Small intestine (tissue), 7 donors: ENCODE measurements at regions not wholly inside any gene's neighbourhood (a gene's known extent, or its start where the extent isn't known, plus 50 kb on each side); places are given as distances from the start of the nearest gene placed in this dataset.

Experiments used
- DNase-seq, 2 donors: peaks; one replicate each; pipeline versions ENCODE4 v3.0.0 to v3.0.0-alpha.2; 2013
- FAIRE-seq: peaks from 2 replicates; lab custom pipeline; 2012; peaks lifted over from hg19 to GRCh38; lab: Jason Lieb, UNC
- H3K27ac ChIP-seq, 3 donors: one replicate each; pipeline ENCODE4 v1.5.1; 2013; ENCODE audit warnings: low read length in 2 of 3, mild to moderate bottlenecking in 2 of 3, control low read depth in 1 of 3, inconsistent platforms in 1 of 3, low read depth in 1 of 3, moderate library complexity in 1 of 3
- H3K27me3 ChIP-seq, 3 donors: one replicate each; pipeline ENCODE4 v1.6.1; 2013; ENCODE audit warnings: low read length in 3 of 3, inconsistent platforms in 1 of 3; ENCODE audit not compliant: control insufficient read depth in 3 of 3, insufficient read depth in 3 of 3
- H3K36me3 ChIP-seq, 3 donors: one replicate each; pipeline ENCODE4 v1.6.1; 2013; ENCODE audit warnings: low read length in 3 of 3, inconsistent platforms in 1 of 3, low read depth in 1 of 3, mild to moderate bottlenecking in 1 of 3, moderate library complexity in 1 of 3; ENCODE audit not compliant: control insufficient read depth in 3 of 3, insufficient read depth in 2 of 3
- H3K4me1 ChIP-seq, 3 donors: one replicate each; pipeline ENCODE4 v1.6.1; 2013; ENCODE audit warnings: low read length in 2 of 3, inconsistent platforms in 1 of 3, low read depth in 1 of 3, mild to moderate bottlenecking in 1 of 3, moderate library complexity in 1 of 3; ENCODE audit not compliant: control insufficient read depth in 3 of 3, insufficient read depth in 2 of 3
- H3K4me3 ChIP-seq, 3 donors: one replicate each; pipeline ENCODE4 v1.5.1; 2013; ENCODE audit warnings: low read length in 3 of 3, control low read depth in 1 of 3, inconsistent platforms in 1 of 3, low read depth in 1 of 3, mild to moderate bottlenecking in 1 of 3, moderate library complexity in 1 of 3
- H3K9me3 ChIP-seq, 2 donors: one replicate each; pipeline ENCODE4 v1.6.1; 2013; ENCODE audit warnings: low read depth in 1 of 2, low read length in 1 of 2; ENCODE audit not compliant: control insufficient read depth in 2 of 2, insufficient read depth in 1 of 2
- WGBS, 3 donors: extraction: QIAGEN DNeasy Blood & Tissue Kit; methylation state at CpG; one replicate each; pipeline ENCODE4 v1.1.7; 2013; 5-methylcytosine and 5-hydroxymethylcytosine counted together
- donor health status: healthy with polysubstance abuse.
- donor health status: control.
- donor health status: control.
- donor health status: Bipolar disorder and iron deficiency.
- donor health status: healthy.

- no peak for DNase-seq
- 83 to 91% (median 85%) methylated on average over 5 of the region's 5 CpGs for WGBS, 3 donors
Measured at GRCh38 chr4:85265234-85265633, 209.7 kb upstream of the ARHGAP24 start.

GRCh38 chr4:85268188-85268587, 206.8 kb upstream of the ARHGAP24 start:
- no peak overlapping the region for H3K27ac ChIP-seq
- WGBS, 3 donors = 82 to 94% (median 89%) methylated on average over 4 of the region's 4 CpGs
- no peaks in the 10 kb centered on the region for H3K27me3 ChIP-seq
- FAIRE-seq = no peak
- no peaks in the 10 kb centered on the region for H3K4me1 ChIP-seq
- H3K4me3 ChIP-seq = no peak overlapping the region
- no peaks in the 10 kb centered on the region for H3K36me3 ChIP-seq
- H3K9me3 ChIP-seq = no peaks in the 10 kb centered on the region
- DNase-seq = no peak

More at GRCh38 chr4:85265234-85265633, 209.7 kb upstream of the ARHGAP24 start:
- no peak for FAIRE-seq
- H3K4me1 ChIP-seq = no peaks in the 10 kb centered on the region
- no peaks in the 10 kb centered on the region for H3K27me3 ChIP-seq
- H3K36me3 ChIP-seq = no peaks in the 10 kb centered on the region
- no peaks in the 10 kb centered on the region for H3K9me3 ChIP-seq
- no peak overlapping the region for H3K27ac ChIP-seq
- H3K4me3 ChIP-seq = no peak overlapping the region

GRCh38 chr4:85268961-85269360, 206.0 kb upstream of the ARHGAP24 start:
- Histone ChIP-seq H3K27me3 (no peaks in the 10 kb centered on the region), H3K9me3 (no peaks in the 10 kb centered on the region), H3K36me3 (no peaks in the 10 kb centered on the region), H3K4me3 (no peak overlapping the region), H3K27ac (no peak overlapping the region), H3K4me1 (no peaks in the 10 kb centered on the region)
- WGBS, 3 donors = 81 to 88% (median 84%) methylated on average over 3 of the region's 3 CpGs
- FAIRE-seq (no peak), DNase-seq (no peak)

- Histone ChIP-seq H3K27me3 (no peaks in the 10 kb centered on the region), H3K36me3 (no peaks in the 10 kb centered on the region), H3K9me3 (no peaks in the 10 kb centered on the region), H3K27ac (no peak overlapping the region), H3K4me3 (no peak overlapping the region), H3K4me1 (no peaks in the 10 kb centered on the region)
- WGBS, 3 donors = 69 to 82% (median 70%) methylated on average over 4 of the region's 4 CpGs
- FAIRE-seq = no peak
- no peak for DNase-seq
Measured at GRCh38 chr4:85274955-85275354, 200.0 kb upstream of the ARHGAP24 start.

GRCh38 chr4:85280963-85281362, 194.0 kb upstream of the ARHGAP24 start:
- H3K9me3 ChIP-seq = no peaks in the 10 kb centered on the region
- 63 to 76% (median 65%) methylated on average over 2 of the region's 2 CpGs for WGBS, 3 donors
- FAIRE-seq = no peak
- no peak overlapping the region for H3K27ac ChIP-seq
- no peaks in the 10 kb centered on the region for H3K27me3 ChIP-seq
- H3K36me3 ChIP-seq = no peaks in the 10 kb centered on the region
- no peak for DNase-seq
- no peaks in the 10 kb centered on the region for H3K4me1 ChIP-seq
- H3K4me3 ChIP-seq = no peak overlapping the region

- FAIRE-seq (no peak), DNase-seq (no peak)
- Histone ChIP-seq H3K4me3 (no peak overlapping the region), H3K27me3 (no peaks in the 10 kb centered on the region), H3K36me3 (no peaks in the 10 kb centered on the region), H3K4me1 (no peaks in the 10 kb centered on the region), H3K9me3 (no peaks in the 10 kb centered on the region), H3K27ac (no peak overlapping the region)
- 62 to 94% (median 85%) methylated on average over 2 of the region's 2 CpGs for WGBS, 3 donors
Measured at GRCh38 chr4:85291226-85291625, 183.7 kb upstream of the ARHGAP24 start.

- Histone ChIP-seq H3K4me1 (no peaks in the 10 kb centered on the region), H3K36me3 (no peaks in the 10 kb centered on the region), H3K27ac (no peak overlapping the region), H3K27me3 (no peaks in the 10 kb centered on the region), H3K9me3 (no peaks in the 10 kb centered on the region), H3K4me3 (no peak overlapping the region)
- WGBS, 3 donors = 80 to 98% (median 93%) methylated on average over 2 of the region's 2 CpGs
- FAIRE-seq = no peak
- DNase-seq = no peak
Measured at GRCh38 chr4:85298037-85298436, 176.9 kb upstream of the ARHGAP24 start.

GRCh38 chr4:85302193-85302736, 172.7 kb upstream of the ARHGAP24 start:
- H3K27me3 ChIP-seq = no peaks in the 10 kb centered on the region
- H3K27ac ChIP-seq = no peak overlapping the region
- 85 to 93% (median 86%) methylated on average over 3 of the region's 3 CpGs for WGBS, 3 donors
- no peaks in the 10 kb centered on the region for H3K9me3 ChIP-seq
- H3K4me1 ChIP-seq = no peaks in the 10 kb centered on the region
- DNase-seq = no peak
- no peak for FAIRE-seq
- H3K36me3 ChIP-seq = no peaks in the 10 kb centered on the region
- no peak overlapping the region for H3K4me3 ChIP-seq

GRCh38 chr4:85302756-85303155, 172.2 kb upstream of the ARHGAP24 start:
- no peaks in the 10 kb centered on the region for H3K36me3 ChIP-seq
- no peaks in the 10 kb centered on the region for H3K4me1 ChIP-seq
- no peak overlapping the region for H3K4me3 ChIP-seq
- WGBS, 3 donors = 77 to 83% (median 82%) methylated on average over 4 of the region's 4 CpGs
- FAIRE-seq = no peak
- H3K27me3 ChIP-seq = no peaks in the 10 kb centered on the region
- H3K9me3 ChIP-seq = no peaks in the 10 kb centered on the region
- DNase-seq = no peak
- no peak overlapping the region for H3K27ac ChIP-seq
